GM12878 (cell line): ENCODE measurements at regions not wholly inside any gene's neighbourhood (a gene's known extent, or its start where the extent isn't known, plus 50 kb on each side); places are given as distances from the start of the nearest gene placed in this dataset.
"Not testable (repeated sequence)": the region's sequence is repeated elsewhere in the genome, so short reads cannot be mapped to it uniquely, and the experiment has no call there.

Experiments used
- ATAC-seq: fragments of 200-7000 bp; cut with Tn5 transposase; 3 replicates; pipeline ENCODE4 v1.9.1; 2020; ENCODE audit warnings: mild to moderate bottlenecking, moderate library complexity
- BruUV-seq: library from RNA; stranded (reverse); fragments of 400-500 nt; replicated peaks from 2 replicates; lab custom pipeline; 2021; lab: Mats Ljungman, UMichigan
- CTCF ChIA-PET: fragments of 300-600 bp; sonication (Branson Sonifier 250); formaldehyde crosslinking; extraction: SDS; loops from one replicate; lab custom pipeline; 2021; ENCODE audit warnings: inconsistent platforms; lab: Yijun Ruan, JAX
- POLR2A ChIA-PET: fragments of 350-600 bp; formaldehyde crosslinking; extraction: SDS; loops from one replicate; lab custom pipeline; 2021; ENCODE audit warnings: inconsistent platforms; lab: Charles Lee
- RAD21 ChIA-PET: fragments of 300-600 bp; sonication (Branson Sonifier 250); formaldehyde crosslinking; loops from one replicate; lab custom pipeline; 2023; ENCODE audit warnings: antibody characterized with exemption; ENCODE audit not compliant: unreplicated experiment; lab: Charles Lee
- SMC1A ChIA-PET: fragments of 300-600 bp; sonication (Branson Sonifier 250); formaldehyde crosslinking; loops from one replicate; lab custom pipeline; 2023; ENCODE audit not compliant: unreplicated experiment, uncharacterized antibody; lab: Charles Lee
- DNase-seq: peaks from one replicate; pipeline ENCODE4 v3.0.0-alpha.2; 2011; ENCODE audit warnings: low read depth, low spot score
- FAIRE-seq: peaks from 3 replicates; lab custom pipeline; 2011; peaks lifted over from hg19 to GRCh38; lab: Jason Lieb, UNC
- H2AFZ ChIP-seq: 2 replicates; pipeline ENCODE4 v1.6.0; 2011; ENCODE audit warnings: low read depth, low read length, control low read depth; ENCODE audit not compliant: control insufficient read depth
- H3K27ac ChIP-seq: 2 replicates; pipeline ENCODE4 v1.5.1; 2011; ENCODE audit warnings: control low read depth; ENCODE audit not compliant: control insufficient read depth, insufficient read depth
- H3K27me3 ChIP-seq, 2 experiments: replicated peaks in 1 of 2; 2 replicates each; pipeline versions ENCODE4 v1.6.0 to v1.6.1; 2011; ENCODE audit warnings: low read length in 1 of 2; ENCODE audit not compliant: control insufficient read depth in 2 of 2, insufficient read depth in 2 of 2
- H3K36me3 ChIP-seq, 2 experiments: 2 replicates each; pipeline ENCODE4 v1.5.1; 2011; ENCODE audit warnings: low read length in 1 of 2; ENCODE audit not compliant: control insufficient read depth in 2 of 2, insufficient read depth in 2 of 2
- H3K4me1 ChIP-seq: 2 replicates; pipeline ENCODE4 v1.6.1; 2011; ENCODE audit warnings: mild to moderate bottlenecking, low read length, moderate library complexity, mixed read lengths; ENCODE audit not compliant: control insufficient read depth, insufficient read depth
- H3K4me2 ChIP-seq: 2 replicates; pipeline ENCODE4 v1.6.0; 2011; ENCODE audit warnings: control low read depth; ENCODE audit not compliant: control insufficient read depth, insufficient read depth
- H3K4me3 ChIP-seq: fragments of 200-600 bp; sonication (generic); 2 replicates; pipeline ENCODE4 v1.5.1; 2016
- H3K79me2 ChIP-seq: 2 replicates; pipeline ENCODE4 v1.6.0; 2011; ENCODE audit warnings: low read length; ENCODE audit not compliant: control insufficient read depth, insufficient read depth
- H3K9ac ChIP-seq: 2 replicates; pipeline ENCODE4 v1.8.0; 2011; ENCODE audit warnings: low read length, control low read depth, mixed read lengths; ENCODE audit not compliant: control insufficient read depth, insufficient read depth
- H3K9me3 ChIP-seq: replicated peaks from 3 replicates; pipeline ENCODE4 v1.5.1; 2011; ENCODE audit warnings: mild to moderate bottlenecking, low read length; ENCODE audit not compliant: control insufficient read depth, insufficient read depth
- H4K20me1 ChIP-seq: 2 replicates; pipeline ENCODE4 v1.6.0; 2011; ENCODE audit not compliant: control insufficient read depth, insufficient read depth
- WGBS: methylation state at CpG from one replicate; pipeline ENCODE4 v1.1.6; 2016; ENCODE audit warnings: low lambda C conversion rate; ENCODE audit not compliant: insufficient replicate concordance, insufficient coverage; ENCODE audit errors: missing lambda C conversion rate; 5-methylcytosine and 5-hydroxymethylcytosine counted together
- in situ Hi-C: fragments of 300-500 bp; cut with MboI; formaldehyde crosslinking; loops from 9 replicates; pipeline ENCODE4 v1.14.3; 2018; ENCODE audit warnings: mixed read lengths
- intact Hi-C: fragments of 100-400 bp; cut with micrococcal nuclease; formaldehyde crosslinking; loops from one replicate; pipeline ENCODE4 v1.14.2; 2022; ENCODE audit not compliant: unreplicated experiment

DNA sequence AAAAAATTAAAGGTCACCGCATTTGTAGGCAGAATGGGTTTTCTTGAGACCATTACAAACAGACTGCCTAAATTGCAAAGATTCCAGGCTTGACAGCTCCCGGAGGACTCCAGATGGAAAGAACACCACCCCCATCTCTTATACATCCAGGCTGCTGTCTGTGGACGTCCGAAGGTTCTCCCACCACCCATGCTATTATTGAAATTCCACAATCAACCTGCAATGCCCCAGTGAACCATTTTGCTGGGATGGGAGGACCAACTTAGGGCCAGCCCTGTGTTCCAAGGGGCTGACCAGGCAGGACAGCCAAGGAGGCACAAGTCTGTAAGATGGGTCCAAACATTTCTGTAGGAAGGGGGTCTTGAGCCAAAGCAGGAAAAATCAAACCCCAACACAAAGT is 122.7 kb downstream of the NPIPA8 start:
- in situ Hi-C loops, H3K27ac ChIP-seq, POLR2A ChIA-PET: not testable (repeated sequence)

GRCh38 chr16:18211505-18211904 is 125.0 kb downstream of the NPIPA8 start:
- H2AFZ ChIP-seq, CTCF ChIA-PET, BruUV-seq, H3K9ac ChIP-seq, H3K9me3 ChIP-seq, H3K4me2 ChIP-seq, FAIRE-seq, in situ Hi-C loops, DNase-seq, H3K36me3 ChIP-seq, RAD21 ChIA-PET, H3K4me3 ChIP-seq, intact Hi-C loops, H3K27me3 ChIP-seq, POLR2A ChIA-PET, H3K4me1 ChIP-seq, H3K79me2 ChIP-seq, H3K27ac ChIP-seq, ATAC-seq, H4K20me1 ChIP-seq, SMC1A ChIA-PET: not testable (repeated sequence)
- WGBS = 53% methylated on average over 3 of the region's 4 CpGs

More for the DNA sequence above, 122.7 kb downstream of the NPIPA8 start:
- SMC1A ChIA-PET, BruUV-seq, H3K4me1 ChIP-seq, H3K9ac ChIP-seq, CTCF ChIA-PET, intact Hi-C loops, H3K4me3 ChIP-seq, FAIRE-seq, ATAC-seq, H4K20me1 ChIP-seq, DNase-seq, H3K9me3 ChIP-seq, H3K36me3 ChIP-seq, H3K27me3 ChIP-seq, H3K4me2 ChIP-seq, RAD21 ChIA-PET, H3K79me2 ChIP-seq, H2AFZ ChIP-seq: not testable (repeated sequence)
- WGBS = 31% methylated on average over 4 of the region's 4 CpGs

GRCh38 chr16:18204786-18205185 is 131.8 kb downstream of the NPIPA8 start:
- in situ Hi-C loops, H3K4me3 ChIP-seq, H3K9ac ChIP-seq, intact Hi-C loops, BruUV-seq, H3K27ac ChIP-seq, H3K9me3 ChIP-seq, H4K20me1 ChIP-seq, RAD21 ChIA-PET, ATAC-seq, DNase-seq, H3K4me2 ChIP-seq, POLR2A ChIA-PET, H3K4me1 ChIP-seq, SMC1A ChIA-PET, CTCF ChIA-PET, H3K27me3 ChIP-seq, H3K79me2 ChIP-seq, H2AFZ ChIP-seq, H3K36me3 ChIP-seq, FAIRE-seq: not testable (repeated sequence)
- WGBS = no CpG with 5 or more reads among the region's 1 CpG

DNA sequence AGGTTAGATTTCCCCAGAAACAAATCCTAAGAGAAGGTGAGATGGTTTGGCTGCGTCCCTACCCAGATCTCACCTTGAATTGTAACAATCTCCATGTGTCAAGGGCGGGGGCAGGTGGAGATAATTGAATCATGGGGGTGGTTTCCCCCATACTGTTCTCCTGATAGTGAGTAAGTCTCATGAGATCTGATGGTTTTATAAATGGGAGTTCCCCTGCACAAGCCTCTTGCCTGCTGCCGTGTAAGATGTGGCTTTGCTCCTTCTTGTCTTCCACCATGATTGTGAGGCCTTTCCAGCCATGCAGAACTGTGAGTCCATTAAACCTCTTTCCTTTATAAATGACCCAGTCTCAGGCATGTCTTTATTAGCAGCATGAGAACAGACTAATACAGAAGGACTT is 132.2 kb downstream of the NPIPA8 start:
- H3K27ac ChIP-seq, FAIRE-seq, H3K4me1 ChIP-seq, RAD21 ChIA-PET, H3K36me3 ChIP-seq, intact Hi-C loops, H3K9me3 ChIP-seq, POLR2A ChIA-PET, ATAC-seq, in situ Hi-C loops, BruUV-seq, DNase-seq, H4K20me1 ChIP-seq, SMC1A ChIA-PET, H3K27me3 ChIP-seq, H3K4me3 ChIP-seq, H3K4me2 ChIP-seq, CTCF ChIA-PET, H3K79me2 ChIP-seq, H3K9ac ChIP-seq, H2AFZ ChIP-seq: not testable (repeated sequence)
- WGBS = 0% methylated on average over 2 of the region's 3 CpGs
